ENCODE measurements at regions not wholly inside any gene's neighbourhood (a gene's known extent, or its start where the extent isn't known, plus 50 kb on each side); places are given as distances from the start of the nearest gene placed in this dataset.

DNA sequence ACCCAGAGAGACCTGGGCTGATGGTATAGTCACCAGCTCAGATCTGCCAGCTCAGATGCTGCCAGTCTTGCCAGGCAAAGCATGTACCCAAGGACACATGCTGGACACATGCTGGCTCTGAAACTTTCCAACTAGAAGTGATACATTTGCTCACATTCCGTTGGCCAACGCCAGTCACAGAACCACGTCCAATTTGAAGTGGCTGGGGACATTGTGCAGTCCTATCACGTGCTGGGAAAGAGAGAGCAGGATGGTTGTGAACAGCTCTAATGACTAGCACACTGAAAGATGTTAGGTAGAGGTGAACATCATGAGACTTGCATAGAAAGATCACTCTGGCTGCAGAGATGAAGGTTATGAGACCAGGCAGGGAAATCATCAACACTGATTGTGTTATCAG lies 308.5 kb upstream of the ROPN1 start:
- Mint-ChIP-seq H3K4me3 (no peak overlapping the region), H3K36me3 (no peaks in the 10 kb centered on the region), H3K27ac (no peak overlapping the region), H3K9me3 (no peaks in the 10 kb centered on the region), H3K4me1 (no peaks in the 10 kb centered on the region), H3K27me3 (peaks cover 12% of the 10 kb centered on the region)
- POLR2A ChIA-PET: no interaction called here
- ATAC-seq (ENCODE audit: low read depth) (no peak), DNase-seq (no peak)

DNA sequence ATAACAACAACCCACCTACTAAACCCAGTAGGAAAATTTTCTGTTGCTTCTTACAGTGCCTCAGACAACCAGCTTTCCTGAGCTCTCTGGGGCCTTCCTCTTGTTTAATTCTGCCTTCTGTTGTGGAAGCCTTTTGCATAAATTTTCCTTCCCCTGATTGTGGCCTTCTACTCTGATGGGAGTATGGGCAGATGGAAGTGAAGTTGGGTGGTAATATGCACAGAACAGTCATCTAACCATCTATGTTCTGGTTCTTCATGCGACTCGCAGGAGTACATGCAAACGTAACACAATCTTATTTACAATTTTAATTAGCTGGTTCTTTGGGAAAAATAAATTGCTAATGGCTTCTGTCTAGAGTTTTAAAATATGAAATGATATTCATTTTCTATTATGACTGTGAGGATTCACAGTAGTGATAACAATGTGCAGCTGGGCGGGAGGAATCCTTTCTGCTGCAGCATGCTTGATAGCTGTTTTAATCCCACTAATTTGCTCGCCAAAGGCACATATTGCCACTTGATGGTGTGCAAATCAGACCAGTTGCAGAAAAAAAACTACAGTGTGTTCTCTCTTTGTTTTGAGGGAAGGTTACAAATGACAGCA lies 311.5 kb upstream of the ROPN1 start:
- H3K27me3 Mint-ChIP-seq: peaks cover 9% of the 10 kb centered on the region
- POLR2A ChIA-PET: no interaction called here
- H3K36me3 Mint-ChIP-seq: no peaks in the 10 kb centered on the region
- no peak for DNase-seq
- ATAC-seq (ENCODE audit: low read depth): no peak
- no peak overlapping the region for H3K27ac Mint-ChIP-seq
- no peaks in the 10 kb centered on the region for H3K4me1 Mint-ChIP-seq
- H3K9me3 Mint-ChIP-seq: peaks cover 3% of the 10 kb centered on the region
- H3K4me3 Mint-ChIP-seq: no peak overlapping the region

DNA sequence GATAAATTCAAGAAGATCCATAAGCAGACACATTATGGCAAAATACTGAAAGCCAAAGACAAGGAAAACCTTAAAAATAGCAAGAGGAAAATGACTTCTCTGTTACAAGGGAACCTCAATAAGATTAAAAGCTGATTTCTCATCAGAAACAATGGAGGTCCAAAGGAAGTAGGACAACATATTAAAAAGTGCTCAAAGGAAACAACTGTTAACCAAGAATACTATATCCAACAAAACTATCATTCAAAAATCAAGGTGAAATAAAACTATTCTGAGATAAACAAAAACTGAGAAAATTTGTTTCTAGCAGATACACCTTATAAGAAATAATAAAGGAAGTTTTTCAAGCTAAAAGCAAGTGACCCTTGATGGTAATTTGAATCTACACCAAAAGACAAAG lies 314.7 kb upstream of the ROPN1 start:
- no peak overlapping the region for H3K4me3 Mint-ChIP-seq
- POLR2A ChIA-PET: no interaction called here
- H3K36me3 Mint-ChIP-seq: no peaks in the 10 kb centered on the region
- no peak overlapping the region for H3K27ac Mint-ChIP-seq
- H3K9me3 Mint-ChIP-seq: peaks cover 3% of the 10 kb centered on the region
- H3K4me1 Mint-ChIP-seq: no peaks in the 10 kb centered on the region
- DNase-seq (no peak), ATAC-seq (ENCODE audit: low read depth) (no peak)
- peaks cover 11% of the 10 kb centered on the region for H3K27me3 Mint-ChIP-seq

DNA sequence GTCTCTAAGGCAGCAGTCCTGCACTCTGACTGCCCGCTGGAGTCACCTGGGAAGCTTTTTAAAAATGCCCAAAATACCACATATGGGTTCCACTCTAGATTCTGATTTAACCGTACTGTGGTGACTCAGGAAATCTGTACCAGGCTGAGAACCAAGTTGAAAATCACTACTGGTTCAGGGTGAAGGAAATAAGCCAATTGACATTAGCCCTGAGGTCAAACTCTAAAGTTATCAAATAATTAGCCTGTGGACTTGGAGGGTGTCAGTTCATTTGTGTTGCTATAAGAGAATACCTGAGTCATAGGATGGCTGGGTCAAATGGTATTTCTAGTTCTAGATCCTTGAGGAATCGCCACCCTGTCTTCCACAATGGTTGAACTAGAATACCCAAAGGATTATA lies 321.7 kb upstream of the ROPN1 start:
- no peak overlapping the region for H3K4me3 Mint-ChIP-seq

DNA sequence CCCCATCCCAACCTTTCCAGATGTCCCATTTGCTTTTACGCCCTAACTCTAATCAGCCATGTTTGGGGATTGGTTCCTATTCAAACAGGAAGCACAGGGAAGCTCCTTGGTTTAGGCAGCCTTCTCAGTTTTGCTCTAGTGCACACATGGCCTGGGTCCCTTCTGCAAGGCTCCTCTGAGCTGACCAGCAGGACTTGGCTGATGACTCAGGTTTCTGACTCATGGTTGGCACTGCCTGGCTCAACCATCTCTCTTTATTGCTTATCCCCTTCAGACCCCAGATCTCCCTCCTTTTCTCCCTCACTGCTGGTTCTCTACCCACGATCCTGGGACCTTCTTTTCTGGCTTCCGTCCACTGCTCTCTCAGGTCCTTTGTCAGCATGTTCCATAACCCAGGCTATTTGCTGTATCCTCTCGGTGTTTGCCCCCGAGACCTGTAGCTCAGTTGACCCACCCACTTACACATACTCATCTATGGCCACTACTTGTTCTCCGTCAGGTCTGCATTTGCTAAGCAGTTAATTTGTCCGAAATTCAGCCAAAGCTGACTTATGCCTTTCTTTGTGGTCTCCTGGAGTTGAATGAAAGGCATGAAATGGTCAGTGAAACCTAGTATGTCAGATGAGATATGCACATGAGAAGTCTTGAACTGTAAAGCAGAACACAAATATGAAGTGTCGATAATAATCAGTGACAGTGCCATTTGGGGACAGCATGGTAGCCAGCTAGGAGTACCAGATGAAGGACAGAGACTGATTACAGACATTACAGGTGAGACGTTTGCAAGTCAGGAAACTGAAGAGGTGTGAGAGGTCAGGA lies 323.5 kb upstream of the ROPN1 start:
- DNase-seq (no peak), ATAC-seq (ENCODE audit: low read depth) (no peak)
- H3K4me3 Mint-ChIP-seq: no peak overlapping the region
- no peaks in the 10 kb centered on the region for H3K36me3 Mint-ChIP-seq
- peaks cover 3% of the 10 kb centered on the region for H3K27me3 Mint-ChIP-seq
- H3K27ac Mint-ChIP-seq: no peak overlapping the region
- H3K4me1 Mint-ChIP-seq: no peaks in the 10 kb centered on the region
- POLR2A ChIA-PET: no interaction called here
- H3K9me3 Mint-ChIP-seq: no peaks in the 10 kb centered on the region

More for the DNA sequence above, 321.7 kb upstream of the ROPN1 start:
- ATAC-seq (ENCODE audit: low read depth) (no peak), DNase-seq (no peak)
- POLR2A ChIA-PET: no interaction called here
- Mint-ChIP-seq H3K4me1 (no peaks in the 10 kb centered on the region), H3K9me3 (no peaks in the 10 kb centered on the region), H3K27ac (no peak overlapping the region), H3K36me3 (no peaks in the 10 kb centered on the region), H3K27me3 (peaks cover 2% of the 10 kb centered on the region)

DNA sequence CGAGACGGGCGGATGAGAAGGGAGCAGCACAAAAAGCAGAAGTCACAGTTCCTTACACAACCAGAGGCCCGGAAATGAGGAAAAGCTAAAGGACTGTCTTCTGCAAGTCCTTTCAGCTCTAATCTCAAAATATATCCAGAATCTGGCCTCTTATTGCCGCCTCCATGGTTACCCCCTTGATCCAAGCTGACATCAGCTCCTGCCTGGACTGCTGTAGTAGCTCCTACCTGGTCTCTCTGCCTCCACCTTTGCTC lies 324.0 kb upstream of the ROPN1 start:
- no peak for ATAC-seq (ENCODE audit: low read depth)
- no peak for DNase-seq
- H3K36me3 Mint-ChIP-seq: no peaks in the 10 kb centered on the region
- no peaks in the 10 kb centered on the region for H3K4me1 Mint-ChIP-seq
- peaks cover 3% of the 10 kb centered on the region for H3K27me3 Mint-ChIP-seq
- H3K27ac Mint-ChIP-seq: no peak overlapping the region
- POLR2A ChIA-PET: no interaction called here
- no peak overlapping the region for H3K4me3 Mint-ChIP-seq
- H3K9me3 Mint-ChIP-seq: no peaks in the 10 kb centered on the region

DNA sequence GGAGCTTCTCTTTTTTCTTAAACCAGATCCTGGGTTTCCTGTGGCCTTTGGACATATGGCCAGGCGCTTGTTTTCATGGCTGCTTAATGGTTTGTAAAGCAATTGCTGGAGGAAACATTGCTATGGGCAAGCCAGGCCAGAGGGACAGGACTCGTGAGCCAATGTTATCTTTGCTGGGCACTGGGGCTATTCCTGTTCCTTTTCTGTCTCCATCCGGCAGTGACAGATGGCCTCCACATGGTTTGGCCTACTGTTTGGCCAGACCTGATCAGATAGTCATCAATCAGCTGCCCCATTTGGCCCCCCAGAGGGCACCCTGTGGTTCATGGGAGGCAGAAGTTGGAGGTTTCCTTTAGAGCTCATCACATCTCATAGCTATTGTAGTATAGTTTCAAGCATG lies 326.1 kb upstream of the ROPN1 start:
- Mint-ChIP-seq H3K36me3 (no peaks in the 10 kb centered on the region), H3K4me3 (no peak overlapping the region), H3K9me3 (no peaks in the 10 kb centered on the region), H3K27me3 (peaks cover 3% of the 10 kb centered on the region), H3K4me1 (no peaks in the 10 kb centered on the region), H3K27ac (no peak overlapping the region)
- POLR2A ChIA-PET: no interaction called here
- ATAC-seq (ENCODE audit: low read depth) (no peak), DNase-seq (no peak)

DNA sequence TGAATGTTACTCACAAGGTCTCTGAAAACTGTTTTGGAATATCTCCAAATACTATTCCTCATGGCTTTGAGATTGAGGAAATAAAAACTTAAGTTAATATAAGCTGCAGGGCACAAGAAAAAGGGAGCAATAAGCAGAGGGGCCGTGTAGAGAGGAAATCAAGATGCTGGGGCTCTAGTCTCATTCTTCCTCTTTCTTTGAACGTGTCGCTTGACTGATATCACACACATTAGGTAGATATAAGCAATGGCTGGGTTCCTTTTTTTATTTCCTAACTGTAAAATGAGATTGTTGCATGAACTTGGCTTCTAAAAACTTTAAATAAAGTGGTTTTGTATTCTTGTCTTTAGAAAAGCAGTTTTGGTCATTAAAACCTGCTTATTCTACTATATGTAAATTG lies 326.7 kb upstream of the ROPN1 start:
- Mint-ChIP-seq H3K9me3 (no peaks in the 10 kb centered on the region), H3K4me3 (no peak overlapping the region), H3K27me3 (peaks cover 3% of the 10 kb centered on the region), H3K27ac (no peak overlapping the region), H3K4me1 (no peaks in the 10 kb centered on the region), H3K36me3 (no peaks in the 10 kb centered on the region)
- DNase-seq: no peak
- POLR2A ChIA-PET: no interaction called here
- ATAC-seq (ENCODE audit: low read depth): no peak

DNA sequence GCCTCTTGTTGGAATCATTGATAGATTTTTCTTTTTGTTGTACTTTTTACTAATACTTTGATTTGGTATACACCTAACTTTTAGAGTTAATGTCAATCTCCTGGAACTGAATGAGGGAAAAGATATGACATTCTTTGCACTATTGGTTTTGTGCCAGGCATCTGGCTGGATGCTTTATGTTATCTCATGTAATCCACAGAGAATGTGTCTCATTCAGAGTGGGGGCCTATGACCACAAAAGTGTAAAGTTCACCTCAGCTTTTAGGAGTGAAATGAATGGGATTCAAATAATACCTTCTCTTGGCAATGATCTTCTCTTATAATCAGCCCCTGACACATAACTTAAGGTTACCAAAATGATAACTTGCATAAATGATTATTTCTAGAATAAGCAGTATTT lies 329.1 kb upstream of the ROPN1 start:
- POLR2A ChIA-PET: no interaction called here
- Mint-ChIP-seq H3K4me1 (no peaks in the 10 kb centered on the region), H3K36me3 (no peaks in the 10 kb centered on the region), H3K27me3 (peaks cover 8% of the 10 kb centered on the region), H3K9me3 (no peaks in the 10 kb centered on the region), H3K27ac (no peak overlapping the region), H3K4me3 (no peak overlapping the region)
- DNase-seq (no peak), ATAC-seq (ENCODE audit: low read depth) (no peak)

DNA sequence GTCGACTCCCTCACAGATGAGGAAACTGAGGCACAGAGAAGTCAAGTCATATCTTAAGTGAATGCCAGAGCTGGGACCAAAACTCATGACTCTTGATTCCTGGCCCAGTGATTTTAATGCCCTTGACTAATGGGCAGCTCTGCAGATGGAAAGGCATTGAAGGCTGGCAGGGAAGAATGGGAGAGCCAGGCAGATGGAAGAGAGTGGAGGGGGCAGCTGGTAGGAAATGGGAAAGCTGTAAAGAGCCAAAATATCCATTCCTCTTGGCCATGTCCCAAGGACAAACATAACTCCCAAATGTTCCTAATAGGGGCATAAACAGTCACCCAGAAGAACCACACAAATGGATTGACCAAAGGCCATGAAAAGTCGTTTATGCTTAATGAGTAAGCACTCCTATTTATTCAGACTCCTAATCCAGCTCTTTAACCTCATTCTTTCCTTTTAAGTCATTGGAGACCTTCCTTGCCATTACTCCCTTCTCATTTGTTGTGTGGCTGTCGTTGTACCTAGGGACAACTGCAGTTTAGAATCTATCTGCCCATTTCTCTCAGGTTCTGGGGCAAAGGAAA lies 330.5 kb upstream of the ROPN1 start:
- Mint-ChIP-seq H3K9me3 (no peaks in the 10 kb centered on the region), H3K36me3 (no peaks in the 10 kb centered on the region), H3K27me3 (peaks cover 8% of the 10 kb centered on the region), H3K27ac (no peak overlapping the region), H3K4me1 (no peaks in the 10 kb centered on the region), H3K4me3 (no peak overlapping the region)
- POLR2A ChIA-PET: no interaction called here
- ATAC-seq (ENCODE audit: low read depth): no peak
- no peak for DNase-seq

DNA sequence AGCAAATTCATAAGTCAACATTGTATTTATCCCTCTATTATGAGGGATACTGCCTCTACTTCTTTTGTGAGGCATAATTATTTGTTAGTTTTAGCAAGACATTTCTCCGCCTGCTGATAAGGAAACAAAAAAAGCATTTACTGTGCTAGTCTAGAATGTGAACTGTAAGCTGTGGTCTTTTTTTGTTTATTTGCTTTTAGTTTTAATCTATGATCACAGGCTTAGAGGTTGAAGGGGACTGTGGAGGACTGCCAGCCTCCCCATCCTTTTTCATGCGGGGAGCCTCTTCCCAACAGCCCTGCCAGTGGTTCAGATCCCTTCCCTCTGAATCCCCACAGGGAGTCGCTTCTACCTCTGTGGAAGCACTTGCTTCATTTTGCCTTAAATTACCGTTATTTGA lies 331.0 kb upstream of the ROPN1 start:
- Mint-ChIP-seq H3K27ac (no peak overlapping the region), H3K4me3 (no peak overlapping the region), H3K27me3 (peaks cover 8% of the 10 kb centered on the region), H3K4me1 (no peaks in the 10 kb centered on the region), H3K9me3 (no peaks in the 10 kb centered on the region), H3K36me3 (no peaks in the 10 kb centered on the region)
- no peak for DNase-seq
- no peak for ATAC-seq (ENCODE audit: low read depth)
- POLR2A ChIA-PET: no interaction called here

DNA sequence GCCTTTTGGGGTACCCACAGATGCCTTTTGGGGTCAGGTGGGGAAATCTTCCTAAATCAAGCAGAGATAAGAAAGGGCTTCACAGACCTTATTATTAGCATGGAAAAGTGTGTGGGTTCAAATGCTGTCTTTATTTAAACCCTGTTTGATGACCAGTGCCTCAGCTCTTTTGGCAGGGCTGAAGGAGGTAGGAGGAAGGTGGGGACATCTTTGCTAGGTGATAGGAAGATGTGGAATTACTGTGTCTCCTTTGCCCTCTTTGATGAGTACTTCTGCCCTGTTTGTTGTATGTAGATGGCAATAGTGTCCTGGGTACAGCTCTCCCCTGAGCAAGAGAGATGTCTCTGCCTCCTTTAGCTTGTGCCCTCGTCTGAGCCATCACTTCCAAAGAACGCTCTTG lies 333.3 kb upstream of the ROPN1 start:
- H3K4me3 Mint-ChIP-seq: no peak overlapping the region
- POLR2A ChIA-PET: no interaction called here
- H3K27ac Mint-ChIP-seq: no peak overlapping the region
- H3K9me3 Mint-ChIP-seq: no peaks in the 10 kb centered on the region
- H3K4me1 Mint-ChIP-seq: no peaks in the 10 kb centered on the region
- ATAC-seq (ENCODE audit: low read depth) (no peak), DNase-seq (no peak)
- no peaks in the 10 kb centered on the region for H3K36me3 Mint-ChIP-seq
- peaks cover 9% of the 10 kb centered on the region for H3K27me3 Mint-ChIP-seq

DNA sequence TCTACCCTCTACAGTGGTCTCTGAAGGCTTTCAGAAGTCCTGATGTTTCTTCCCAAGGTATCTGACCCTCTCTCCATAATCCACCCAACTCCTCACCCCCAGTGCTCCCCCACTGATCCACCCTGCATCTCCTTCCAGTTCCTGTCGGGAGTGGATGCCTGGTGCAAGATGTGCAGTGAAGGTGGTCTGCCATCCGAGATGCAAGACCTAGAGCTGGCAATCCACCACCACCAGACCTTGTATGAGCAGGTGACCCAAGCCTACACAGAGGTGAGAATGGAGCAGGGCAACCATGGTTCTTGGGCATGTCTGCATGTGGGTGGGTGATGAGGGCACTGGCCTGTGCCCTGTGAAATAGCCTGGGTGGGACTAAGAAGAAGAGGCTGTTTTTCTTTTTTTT lies 337.8 kb upstream of the ROPN1 start:
- Mint-ChIP-seq H3K4me1 (no peaks in the 10 kb centered on the region), H3K9me3 (no peaks in the 10 kb centered on the region), H3K36me3 (no peaks in the 10 kb centered on the region), H3K27me3 (peaks cover 10% of the 10 kb centered on the region), H3K27ac (no peak overlapping the region), H3K4me3 (no peak overlapping the region)
- DNase-seq: no peak
- POLR2A ChIA-PET: no interaction called here
- no peak for ATAC-seq (ENCODE audit: low read depth)

DNA sequence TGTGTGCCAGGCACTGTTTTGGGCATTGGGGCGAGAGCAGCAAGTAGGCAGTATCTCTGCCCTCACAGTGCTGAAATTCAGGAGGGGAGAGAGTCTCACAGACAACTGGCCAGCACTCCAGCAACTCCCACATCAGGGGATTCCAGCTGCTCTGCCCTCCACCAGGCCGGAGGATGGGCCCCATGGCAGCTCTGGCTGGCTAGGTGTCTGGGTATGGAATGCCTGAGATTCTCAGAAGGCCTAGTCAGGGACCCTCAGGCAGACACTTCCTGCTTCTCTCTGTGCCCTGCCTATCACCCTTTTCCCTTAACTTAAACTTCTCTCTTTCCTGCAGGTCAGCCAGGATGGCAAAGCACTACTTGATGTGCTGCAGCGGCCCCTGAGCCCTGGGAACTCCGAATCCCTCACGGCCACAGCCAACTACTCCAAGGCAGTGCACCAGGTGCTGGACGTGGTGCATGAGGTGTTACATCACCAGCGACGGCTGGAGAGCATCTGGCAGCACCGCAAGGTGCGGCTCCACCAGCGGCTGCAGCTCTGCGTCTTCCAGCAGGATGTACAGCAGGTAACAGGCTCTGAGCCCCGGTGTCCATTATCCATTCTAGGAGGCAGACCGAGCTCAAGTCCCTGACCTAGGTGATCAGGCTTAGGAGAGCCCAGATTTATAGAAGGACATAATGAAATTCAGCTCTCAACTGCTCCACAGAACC lies 342.2 kb upstream of the ROPN1 start:
- Mint-ChIP-seq H3K9me3 (no peaks in the 10 kb centered on the region), H3K27me3 (peaks cover 5% of the 10 kb centered on the region), H3K4me3 (no peak overlapping the region), H3K4me1 (no peaks in the 10 kb centered on the region), H3K36me3 (no peaks in the 10 kb centered on the region), H3K27ac (no peak overlapping the region)
- ATAC-seq (ENCODE audit: low read depth): no peak
- no peak for DNase-seq
- POLR2A ChIA-PET: no interaction called here
